GM19043 (cell line): ENCODE measurements at regions not wholly inside any gene's neighbourhood (a gene's known extent, or its start where the extent isn't known, plus 50 kb on each side); places are given as distances from the start of the nearest gene placed in this dataset.

Experiments
- ATAC-seq: cut with Tn5 transposase; IDR thresholded peaks from one replicate; pipeline ENCODE4 v1.9.1; 2021; ENCODE audit warnings: low read depth; ENCODE audit not compliant: unreplicated experiment

- ATAC-seq, result no peak
Measured at GRCh38 chr6:156474507-156475120, 302.6 kb upstream of the ARID1B start.

- ATAC-seq, result no peak
Measured at GRCh38 chr6:156471000-156471399, 306.2 kb upstream of the ARID1B start.

- ATAC-seq, result no peak
Measured at GRCh38 chr6:156464100-156464878, 312.9 kb upstream of the ARID1B start.

- ATAC-seq, result no peak
Measured at GRCh38 chr6:156461647-156462046, 315.5 kb upstream of the ARID1B start.

GRCh38 chr6:156457601-156458000 lies 319.6 kb upstream of the ARID1B start:
- ATAC-seq, result no peak

- ATAC-seq, result no peak
Measured at GRCh38 chr6:156455847-156456246, 321.3 kb upstream of the ARID1B start.

GRCh38 chr6:156454867-156455266 lies 322.3 kb upstream of the ARID1B start:
- no peak for ATAC-seq

GRCh38 chr6:156451726-156452125 lies 325.5 kb upstream of the ARID1B start:
- no peak for ATAC-seq

- ATAC-seq, result no peak
Measured at GRCh38 chr6:156451088-156451487, 326.1 kb upstream of the ARID1B start.

- ATAC-seq, result no peak
Measured at GRCh38 chr6:156450421-156450820, 326.8 kb upstream of the ARID1B start.

GRCh38 chr6:156449569-156449968 lies 327.6 kb upstream of the ARID1B start:
- ATAC-seq, result no peak

GRCh38 chr6:156449128-156449527 lies 328.1 kb upstream of the ARID1B start:
- ATAC-seq, result no peak

- no peak for ATAC-seq
Measured at GRCh38 chr6:156448579-156448978, 328.6 kb upstream of the ARID1B start.

GRCh38 chr6:156440688-156441087 lies 336.5 kb upstream of the ARID1B start:
- no peak for ATAC-seq

GRCh38 chr6:156438350-156438923 lies 338.7 kb upstream of the ARID1B start:
- no peak for ATAC-seq

- no peak for ATAC-seq
Measured at GRCh38 chr6:156437121-156437879, 339.9 kb upstream of the ARID1B start.

- ATAC-seq, result no peak
Measured at GRCh38 chr6:156434795-156435190, 342.4 kb upstream of the ARID1B start.

GRCh38 chr6:156434049-156434794 lies 343.0 kb upstream of the ARID1B start:
- ATAC-seq, result no peak

- no peak for ATAC-seq
Measured at GRCh38 chr6:156432543-156432942, 344.6 kb upstream of the ARID1B start.

- ATAC-seq, result no peak
Measured at GRCh38 chr6:156430386-156430785, 346.8 kb upstream of the ARID1B start.
